Naive thymus-derived CD8-positive, alpha-beta T cell (primary cell): ENCODE measurements at regions not wholly inside any gene's neighbourhood (a gene's known extent, or its start where the extent isn't known, plus 50 kb on each side); places are given as distances from the start of the nearest gene placed in this dataset.
"Not testable (repeated sequence)": the region's sequence is repeated elsewhere in the genome, so short reads cannot be mapped to it uniquely, and the experiment has no call there.

Experiments used
- ATAC-seq, 2 donors: fragments of 150-1000 bp; cut with Tn5 transposase in 1 of 2; sonication (Bioruptor Pico), chemical (Tn5 transposase) in 1 of 2; 1 replicate in 1 of 2; 2 replicates in 1 of 2; pipeline ENCODE4 v1.10.0; 2021; ENCODE audit warnings: mild to moderate bottlenecking in 2 of 2, moderate library complexity in 2 of 2
- POLR2A ChIA-PET: fragments of 350-600 bp; sonication (Branson Sonifier 250); formaldehyde crosslinking; loops from one replicate; lab custom pipeline; 2021; ENCODE audit warnings: antibody characterized with exemption; lab: Charles Lee
- DNase-seq, 10 donors: peaks; one replicate each; pipeline versions ENCODE4 v3.0.0 to v3.0.0-alpha.2; 2020 to 2022
- H3K27ac Mint-ChIP-seq, 10 donors: one replicate each; pipeline ENCODE4 v1.8.0; 2020 to 2022; ENCODE audit warnings: mild to moderate bottlenecking in 10 of 10, mixed read lengths in 10 of 10, moderate library complexity in 4 of 10, inconsistent platforms in 1 of 10
- H3K27me3 Mint-ChIP-seq, 5 donors: one replicate each; pipeline ENCODE4 v1.8.0; 2021 to 2022; ENCODE audit warnings: mixed read lengths in 5 of 5
- H3K36me3 Mint-ChIP-seq, 3 donors: one replicate each; pipeline ENCODE4 v1.8.0; 2020 to 2022; ENCODE audit warnings: mixed read lengths in 3 of 3, mild to moderate bottlenecking in 2 of 3, inconsistent platforms in 1 of 3
- H3K4me1 Mint-ChIP-seq, 4 donors: one replicate each; pipeline ENCODE4 v1.8.0; 2021 to 2022; ENCODE audit warnings: mixed read lengths in 4 of 4
- H3K4me3 Mint-ChIP-seq, 10 donors: one replicate each; pipeline ENCODE4 v1.8.0; 2020 to 2022; ENCODE audit warnings: mild to moderate bottlenecking in 10 of 10, mixed read lengths in 10 of 10, moderate library complexity in 6 of 10, inconsistent platforms in 1 of 10
- H3K9me3 Mint-ChIP-seq, 9 donors: one replicate each; pipeline ENCODE4 v1.8.0; 2020 to 2022; ENCODE audit warnings: mixed read lengths in 9 of 9, mild to moderate bottlenecking in 3 of 9, inconsistent platforms in 1 of 9, moderate library complexity in 1 of 9

DNA sequence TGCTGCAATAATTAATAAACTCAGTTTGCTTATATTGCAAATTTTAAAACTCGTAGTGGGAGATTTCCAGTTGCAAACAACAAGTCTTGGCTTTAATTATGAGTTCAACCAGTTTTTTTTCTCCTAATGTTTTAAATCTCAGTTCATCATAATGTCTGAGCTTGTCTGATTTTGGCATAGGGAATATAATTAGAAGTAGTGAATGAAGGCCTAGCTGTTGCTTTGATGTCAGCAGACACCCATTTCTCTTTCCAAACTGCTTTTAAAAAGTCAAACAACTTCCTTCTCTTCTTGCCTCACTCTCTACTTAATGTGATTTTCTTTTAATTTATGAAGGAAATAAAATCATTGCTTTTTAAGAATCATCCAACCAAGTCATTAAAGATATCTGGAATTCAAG is 1462.1 kb downstream of the DPP10 start:
- no peaks in the 10 kb centered on the region for H3K27me3 Mint-ChIP-seq
- peaks cover 0 to 29% (median 11%) of the 10 kb centered on the region in 9 donors for H3K9me3 Mint-ChIP-seq
- H3K36me3 Mint-ChIP-seq: peaks cover 0 to 11% (median 0%) of the 10 kb centered on the region in 3 donors

DNA sequence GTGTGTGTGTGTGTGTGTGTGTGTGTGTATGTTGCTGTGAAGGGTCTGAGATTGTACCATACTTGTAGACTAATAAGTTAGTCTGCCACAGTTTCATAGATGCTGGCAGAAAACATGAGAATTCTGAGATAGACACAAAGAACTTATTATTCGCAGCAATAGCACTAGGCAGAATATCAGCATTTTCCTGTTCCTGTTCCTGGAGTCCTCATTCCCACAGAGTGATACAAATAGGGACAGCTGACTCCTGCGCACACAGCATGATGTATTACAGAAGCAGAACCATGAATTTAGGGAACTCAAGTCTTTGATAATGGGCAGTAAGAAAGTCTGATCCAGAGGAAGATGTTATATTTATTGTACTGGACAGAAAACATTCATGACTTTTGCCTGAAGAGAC is 1466.3 kb downstream of the DPP10 start:
- Mint-ChIP-seq H3K27me3 (no peaks in the 10 kb centered on the region), H3K4me1 (no peaks in the 10 kb centered on the region), H3K27ac (no peak overlapping the region), H3K9me3 (peaks cover 2 to 31% (median 9%) of the 10 kb centered on the region in 9 donors), H3K36me3 (peaks cover 0 to 9% (median 0%) of the 10 kb centered on the region in 3 donors), H3K4me3 (no peak overlapping the region)
- POLR2A ChIA-PET: no interaction called here
- no peak for DNase-seq
- ATAC-seq: no peak

More for the DNA sequence above, 1462.1 kb downstream of the DPP10 start:
- POLR2A ChIA-PET: no interaction called here
- Mint-ChIP-seq H3K4me1 (no peaks in the 10 kb centered on the region), H3K27ac (no peak overlapping the region), H3K4me3 (no peak overlapping the region)
- DNase-seq: no peak
- ATAC-seq: no peak

- DNase-seq: no peak
- H3K27me3 Mint-ChIP-seq: no peaks in the 10 kb centered on the region
- H3K9me3 Mint-ChIP-seq: peaks cover 4 to 20% (median 8%) of the 10 kb centered on the region in 9 donors
- H3K4me3 Mint-ChIP-seq: no peak overlapping the region
- no peak overlapping the region for H3K27ac Mint-ChIP-seq
- H3K4me1 Mint-ChIP-seq: no peaks in the 10 kb centered on the region
- no peak for ATAC-seq
- H3K36me3 Mint-ChIP-seq: peaks cover 0 to 4% (median 0%) of the 10 kb centered on the region in 3 donors
- POLR2A ChIA-PET: no interaction called here
These were observed 1467.8 kb downstream of the DPP10 start for GRCh38 chr2:115910270-115910669.

- H3K4me3 Mint-ChIP-seq: no peak overlapping the region
- POLR2A ChIA-PET: no interaction called here
- ATAC-seq (no peak), DNase-seq (no peak)
- peaks cover 0 to 4% (median 0%) of the 10 kb centered on the region in 3 donors for H3K36me3 Mint-ChIP-seq
- H3K27me3 Mint-ChIP-seq: no peaks in the 10 kb centered on the region
- peaks cover 6 to 33% (median 9%) of the 10 kb centered on the region in 9 donors for H3K9me3 Mint-ChIP-seq
- H3K4me1 Mint-ChIP-seq: no peaks in the 10 kb centered on the region
- H3K27ac Mint-ChIP-seq: no peak overlapping the region
These were observed 1471.5 kb downstream of the DPP10 start for GRCh38 chr2:115913921-115914320.

DNA sequence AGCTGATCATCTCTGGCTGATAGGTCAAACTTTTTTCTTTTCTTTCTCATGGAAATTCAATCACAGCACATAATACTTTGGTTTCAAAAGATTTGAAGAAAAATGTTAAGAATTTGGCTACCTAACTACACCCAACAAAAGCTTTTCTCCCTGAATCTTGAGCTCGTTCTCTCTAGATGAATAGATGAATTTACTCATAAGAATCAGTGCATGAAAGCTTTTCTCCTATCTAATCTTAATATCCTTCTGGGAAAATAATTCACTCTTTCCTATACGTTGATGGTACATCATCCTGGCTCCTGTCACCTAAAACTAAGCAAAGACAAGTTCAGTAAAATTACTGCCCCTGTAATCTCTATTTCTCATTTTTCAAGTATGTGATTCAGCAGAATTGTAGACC is 1479.1 kb downstream of the DPP10 start:
- ATAC-seq: no peak
- POLR2A ChIA-PET: no interaction called here
- no peak overlapping the region for H3K27ac Mint-ChIP-seq

GRCh38 chr2:115939902-115940301 is 1497.5 kb downstream of the DPP10 start:
- Mint-ChIP-seq H3K9me3 (peaks cover 4 to 28% (median 11%) of the 10 kb centered on the region in 9 donors), H3K4me1 (no peaks in the 10 kb centered on the region), H3K36me3 (no peaks in the 10 kb centered on the region), H3K27me3 (no peaks in the 10 kb centered on the region), H3K27ac (no peak overlapping the region), H3K4me3 (no peak overlapping the region)
- POLR2A ChIA-PET: no interaction called here
- DNase-seq (no peak), ATAC-seq (no peak)

More for the DNA sequence above, 1479.1 kb downstream of the DPP10 start:
- Mint-ChIP-seq H3K4me3 (no peak overlapping the region), H3K27me3 (peaks cover 0 to 1% (median 0%) of the 10 kb centered on the region in 5 donors), H3K9me3 (peaks cover 5 to 37% (median 20%) of the 10 kb centered on the region in 9 donors), H3K4me1 (no peaks in the 10 kb centered on the region), H3K36me3 (no peaks in the 10 kb centered on the region)
- no peak for DNase-seq

DNA sequence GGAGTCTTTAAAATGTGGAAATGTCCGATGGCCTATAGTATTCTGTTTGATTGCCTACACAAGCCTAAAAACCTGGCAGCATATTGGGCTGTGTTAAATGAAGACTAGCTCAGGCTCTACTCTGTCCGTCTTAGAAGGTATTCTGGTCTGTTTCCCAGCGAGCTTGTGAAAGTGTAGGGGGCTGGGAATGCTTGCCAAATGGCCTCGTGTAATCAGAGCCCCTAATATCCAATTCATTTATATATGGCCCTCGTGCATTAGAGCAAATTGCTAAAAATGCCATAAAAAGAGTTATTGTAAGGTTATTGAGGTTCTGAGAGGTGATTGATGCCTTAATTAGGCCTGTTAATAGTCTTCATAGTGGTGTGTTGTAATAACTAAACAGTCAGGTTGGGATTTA is 1500.4 kb downstream of the DPP10 start:
- POLR2A ChIA-PET: no interaction called here
- Mint-ChIP-seq H3K4me3 (no peak overlapping the region), H3K4me1 (no peaks in the 10 kb centered on the region), H3K27ac (no peak overlapping the region), H3K9me3 (peaks cover 0 to 26% (median 10%) of the 10 kb centered on the region in 9 donors), H3K27me3 (no peaks in the 10 kb centered on the region), H3K36me3 (no peaks in the 10 kb centered on the region)
- ATAC-seq (no peak), DNase-seq (no peak)

- POLR2A ChIA-PET: no interaction called here
- no peaks in the 10 kb centered on the region for H3K36me3 Mint-ChIP-seq
- no peaks in the 10 kb centered on the region for H3K4me1 Mint-ChIP-seq
- no peak for DNase-seq
- H3K9me3 Mint-ChIP-seq: peaks cover 0 to 37% (median 15%) of the 10 kb centered on the region in 9 donors
- no peak overlapping the region for H3K4me3 Mint-ChIP-seq
- ATAC-seq: no peak
- no peak overlapping the region for H3K27ac Mint-ChIP-seq
- no peaks in the 10 kb centered on the region for H3K27me3 Mint-ChIP-seq
These were observed 1503.9 kb downstream of the DPP10 start for GRCh38 chr2:115946341-115946740.

- no peaks in the 10 kb centered on the region for H3K36me3 Mint-ChIP-seq
- no peaks in the 10 kb centered on the region for H3K27me3 Mint-ChIP-seq
- DNase-seq (no peak), ATAC-seq (no peak)
- POLR2A ChIA-PET: no interaction called here
- H3K4me3 Mint-ChIP-seq: no peak overlapping the region
- no peak overlapping the region for H3K27ac Mint-ChIP-seq
- no peaks in the 10 kb centered on the region for H3K4me1 Mint-ChIP-seq
- peaks cover 0 to 37% (median 13%) of the 10 kb centered on the region in 9 donors for H3K9me3 Mint-ChIP-seq
These were observed 1504.5 kb downstream of the DPP10 start for GRCh38 chr2:115946891-115947290.

DNA sequence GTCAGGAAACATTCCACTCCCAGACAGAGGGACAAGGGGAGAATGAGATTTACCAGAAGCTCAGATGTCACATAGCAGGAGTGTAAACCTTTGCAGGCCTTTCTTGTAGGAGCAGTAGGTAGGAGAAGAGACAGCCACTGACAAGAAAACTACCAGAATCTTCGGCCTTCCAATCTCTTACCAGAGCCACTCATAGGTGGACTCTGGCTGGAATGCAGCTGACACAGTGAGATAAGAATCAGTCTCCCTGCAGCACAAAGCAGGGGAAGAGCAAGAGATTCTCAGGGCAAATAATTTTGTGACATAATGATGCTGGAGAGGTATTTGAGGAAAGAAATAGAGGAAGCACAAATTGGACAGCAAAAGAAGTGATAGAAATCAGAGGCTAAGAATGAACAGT is 1534.5 kb downstream of the DPP10 start:
- H3K4me3 Mint-ChIP-seq: no peak overlapping the region
- no peaks in the 10 kb centered on the region for H3K4me1 Mint-ChIP-seq
- peaks cover 10 to 66% (median 21%) of the 10 kb centered on the region in 9 donors for H3K9me3 Mint-ChIP-seq
- no peak overlapping the region for H3K27ac Mint-ChIP-seq
- peaks cover 0 to 4% (median 0%) of the 10 kb centered on the region in 3 donors for H3K36me3 Mint-ChIP-seq
- no peak for DNase-seq
- no peak for ATAC-seq
- no peaks in the 10 kb centered on the region for H3K27me3 Mint-ChIP-seq
- POLR2A ChIA-PET: no interaction called here

GRCh38 chr2:115999039-115999438 is 1556.6 kb downstream of the DPP10 start:
- DNase-seq: no peak
- Mint-ChIP-seq H3K27me3 (no peaks in the 10 kb centered on the region), H3K9me3 (peaks cover 0 to 53% (median 24%) of the 10 kb centered on the region in 9 donors), H3K27ac (no peak overlapping the region), H3K4me3 (no peak overlapping the region), H3K4me1 (no peaks in the 10 kb centered on the region), H3K36me3 (peaks cover 0 to 2% (median 0%) of the 10 kb centered on the region in 3 donors)
- no peak for ATAC-seq
- POLR2A ChIA-PET: no interaction called here

DNA sequence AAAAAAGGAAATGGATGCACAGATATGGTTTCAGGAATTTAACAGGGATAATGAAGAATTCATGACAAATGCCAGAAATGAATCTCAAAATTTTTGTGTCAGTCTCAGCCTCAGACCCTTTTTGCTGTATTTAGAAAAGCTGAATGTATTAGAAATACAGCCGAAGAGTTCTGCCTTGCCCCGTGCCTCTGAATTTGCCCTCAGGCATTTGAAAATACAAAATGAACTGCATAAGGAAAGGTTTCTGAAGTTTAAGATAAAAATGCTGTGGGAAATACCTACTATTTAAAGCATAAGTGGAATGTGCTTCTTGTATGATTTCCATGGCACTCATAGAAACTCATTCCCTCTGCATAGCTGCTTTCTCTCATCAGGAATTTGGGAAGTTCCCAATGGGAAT is 1580.6 kb downstream of the DPP10 start:
- POLR2A ChIA-PET: no interaction called here
- DNase-seq (no peak), ATAC-seq (no peak)
- H3K27ac Mint-ChIP-seq: no peak overlapping the region
- H3K9me3 Mint-ChIP-seq: peaks cover 0 to 26% (median 11%) of the 10 kb centered on the region in 9 donors
- no peak overlapping the region for H3K4me3 Mint-ChIP-seq
- H3K4me1 Mint-ChIP-seq: no peaks in the 10 kb centered on the region
- no peaks in the 10 kb centered on the region for H3K36me3 Mint-ChIP-seq
- no peaks in the 10 kb centered on the region for H3K27me3 Mint-ChIP-seq

- H3K4me1 Mint-ChIP-seq, H3K36me3 Mint-ChIP-seq, H3K27me3 Mint-ChIP-seq, H3K4me3 Mint-ChIP-seq, DNase-seq, POLR2A ChIA-PET, H3K27ac Mint-ChIP-seq, ATAC-seq: not testable (repeated sequence)
- H3K9me3 Mint-ChIP-seq: peaks cover 8 to 27% (median 16%) of the 10 kb centered on the region in 9 donors
These were observed 1596.3 kb downstream of the DPP10 start for GRCh38 chr2:116038758-116039157.

GRCh38 chr2:116042530-116042929 is 1600.1 kb downstream of the DPP10 start:
- H3K4me1 Mint-ChIP-seq: no peaks in the 10 kb centered on the region
- H3K36me3 Mint-ChIP-seq: no peaks in the 10 kb centered on the region
- H3K27me3 Mint-ChIP-seq: no peaks in the 10 kb centered on the region
- POLR2A ChIA-PET: no interaction called here
- DNase-seq (no peak), ATAC-seq (no peak)
- no peak overlapping the region for H3K4me3 Mint-ChIP-seq
- no peak overlapping the region for H3K27ac Mint-ChIP-seq
- H3K9me3 Mint-ChIP-seq: peaks cover 4 to 35% (median 19%) of the 10 kb centered on the region in 9 donors
